ENCODE measurements at regions not wholly inside any gene's neighbourhood (a gene's known extent, or its start where the extent isn't known, plus 50 kb on each side); places are given as distances from the start of the nearest gene placed in this dataset.
"Not testable (repeated sequence)": the region's sequence is repeated elsewhere in the genome, so short reads cannot be mapped to it uniquely, and the experiment has no call there.

GRCh38 chr1:238439511-238439910, 548.8 kb upstream of the ZP4 start:
- Histone ChIP-seq H3K9me3 (no peaks in the 10 kb centered on the region), H3K36me3 (no peaks in the 10 kb centered on the region), H3K4me3 (no peak overlapping the region), H3K27me3 (replicated peaks; ENCODE audit: insufficient read depth) (no peaks in the 10 kb centered on the region), H3K27ac (no peak overlapping the region), H3K4me1 (replicated peaks) (no peaks in the 10 kb centered on the region)
- intact Hi-C loops (cut with DNase I), result no loop called here
- DNase-seq (ENCODE audit: low spot score), result no peak
- TF ChIP-seq CTCF (IDR thresholded peaks at IDR 0.05), result no peak
- TF ChIP-seq POLR2AphosphoS5 (IDR thresholded peaks at IDR 0.05), result no peak

GRCh38 chr1:238438311-238439270, 547.9 kb upstream of the ZP4 start:
- no peaks in the 10 kb centered on the region for H3K36me3 ChIP-seq
- H3K4me3 ChIP-seq, result no peak overlapping the region
- no peak for TF ChIP-seq POLR2A (IDR thresholded peaks at IDR 0.05)
- no peak for TF ChIP-seq CTCF (IDR thresholded peaks at IDR 0.05)
- no peak for TF ChIP-seq POLR2AphosphoS5 (IDR thresholded peaks at IDR 0.05)
- no peaks in the 10 kb centered on the region for H3K4me1 ChIP-seq (replicated peaks)
- no peak for DNase-seq (ENCODE audit: low spot score)
- H3K27ac ChIP-seq, result no peak overlapping the region
- no peaks in the 10 kb centered on the region for H3K27me3 ChIP-seq (replicated peaks; ENCODE audit: insufficient read depth)
- no peaks in the 10 kb centered on the region for H3K9me3 ChIP-seq
- 52% methylated on average over 5 of the region's 5 CpGs for WGBS
- intact Hi-C loops (cut with DNase I), result no loop called here

GRCh38 chr1:238429703-238430102, 539.0 kb upstream of the ZP4 start:
- H3K27ac ChIP-seq; H3K9me3 ChIP-seq; H3K4me1 ChIP-seq (replicated peaks); H3K27me3 ChIP-seq (replicated peaks; ENCODE audit: insufficient read depth); DNase-seq (ENCODE audit: low spot score); intact Hi-C loops (cut with DNase I); H3K4me3 ChIP-seq; H3K36me3 ChIP-seq: not testable (repeated sequence)
- 79% methylated on average over 2 of the region's 2 CpGs for WGBS

GRCh38 chr1:238419209-238419608, 528.5 kb upstream of the ZP4 start:
- no peaks in the 10 kb centered on the region for H3K27me3 ChIP-seq (replicated peaks; ENCODE audit: insufficient read depth)

GRCh38 chr1:238409932-238410331, 519.2 kb upstream of the ZP4 start:
- intact Hi-C loops (cut with DNase I), result no loop called here
- Histone ChIP-seq H3K36me3 (no peaks in the 10 kb centered on the region), H3K4me3 (no peak overlapping the region), H3K9me3 (no peaks in the 10 kb centered on the region), H3K4me1 (replicated peaks) (no peaks in the 10 kb centered on the region), H3K27ac (no peak overlapping the region), H3K27me3 (replicated peaks; ENCODE audit: insufficient read depth) (no peaks in the 10 kb centered on the region)
- WGBS, result 66% methylated on average over 5 of the region's 5 CpGs
- DNase-seq (ENCODE audit: low spot score), result no peak
- TF ChIP-seq CTCF (IDR thresholded peaks at IDR 0.05), result no peak
- TF ChIP-seq POLR2AphosphoS5 (IDR thresholded peaks at IDR 0.05), result no peak
- no peak for TF ChIP-seq POLR2A (IDR thresholded peaks at IDR 0.05)

More at GRCh38 chr1:238419209-238419608, 528.5 kb upstream of the ZP4 start:
- no peaks in the 10 kb centered on the region for H3K4me1 ChIP-seq (replicated peaks)
- TF ChIP-seq POLR2AphosphoS5 (IDR thresholded peaks at IDR 0.05) (no peak), POLR2A (IDR thresholded peaks at IDR 0.05) (no peak), CTCF (IDR thresholded peaks at IDR 0.05) (no peak)
- H3K9me3 ChIP-seq, result no peaks in the 10 kb centered on the region
- H3K27ac ChIP-seq, result no peak overlapping the region
- intact Hi-C loops (cut with DNase I), result no loop called here
- DNase-seq (ENCODE audit: low spot score), result no peak
- whole genome bisulfite sequencing, result 71% methylated on average over 3 of the region's 3 CpGs
- no peaks in the 10 kb centered on the region for H3K36me3 ChIP-seq
- H3K4me3 ChIP-seq, result no peak overlapping the region
